ENCODE measurements at regions not wholly inside any gene's neighbourhood (a gene's known extent, or its start where the extent isn't known, plus 50 kb on each side); places are given as distances from the start of the nearest gene placed in this dataset.
"Not testable (repeated sequence)": the region's sequence is repeated elsewhere in the genome, so short reads cannot be mapped to it uniquely, and the experiment has no call there.

DNA sequence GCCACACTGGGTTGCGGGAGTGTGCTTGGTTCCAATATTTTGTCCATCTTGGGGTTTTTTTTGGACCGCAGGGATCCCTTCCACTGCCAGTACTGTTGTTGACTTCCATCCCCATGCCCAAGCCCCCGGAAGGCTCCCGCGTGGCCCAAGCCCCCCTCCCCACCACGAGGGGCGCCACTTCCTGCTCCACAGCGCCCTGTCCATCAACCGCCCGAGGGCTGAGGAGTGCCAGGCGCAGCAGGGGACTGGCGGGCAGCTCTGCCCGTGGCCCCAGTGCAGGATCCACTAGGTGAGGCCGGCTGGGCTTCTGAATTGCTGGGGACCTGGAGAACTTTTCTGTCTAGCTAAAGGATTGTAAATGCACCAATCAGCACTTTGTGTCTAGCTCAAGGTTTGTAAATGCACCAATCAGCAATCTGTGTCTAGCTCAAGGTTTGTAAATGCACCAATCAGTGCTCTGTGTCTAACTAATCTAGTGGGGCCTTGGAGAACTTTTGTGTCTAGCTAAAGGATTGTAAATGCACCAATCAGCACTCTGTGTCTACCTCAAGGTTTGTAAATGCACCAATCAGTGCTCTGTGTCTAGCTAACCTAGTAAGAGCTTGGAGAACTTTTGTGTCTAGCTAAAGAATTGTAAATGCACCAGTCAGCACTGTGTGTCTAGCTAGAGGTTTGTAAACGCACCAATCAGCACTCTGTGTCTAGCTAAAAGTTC is 281.3 kb upstream of the CHAC2 start:
- TF ChIP-seq, protein P1, sequence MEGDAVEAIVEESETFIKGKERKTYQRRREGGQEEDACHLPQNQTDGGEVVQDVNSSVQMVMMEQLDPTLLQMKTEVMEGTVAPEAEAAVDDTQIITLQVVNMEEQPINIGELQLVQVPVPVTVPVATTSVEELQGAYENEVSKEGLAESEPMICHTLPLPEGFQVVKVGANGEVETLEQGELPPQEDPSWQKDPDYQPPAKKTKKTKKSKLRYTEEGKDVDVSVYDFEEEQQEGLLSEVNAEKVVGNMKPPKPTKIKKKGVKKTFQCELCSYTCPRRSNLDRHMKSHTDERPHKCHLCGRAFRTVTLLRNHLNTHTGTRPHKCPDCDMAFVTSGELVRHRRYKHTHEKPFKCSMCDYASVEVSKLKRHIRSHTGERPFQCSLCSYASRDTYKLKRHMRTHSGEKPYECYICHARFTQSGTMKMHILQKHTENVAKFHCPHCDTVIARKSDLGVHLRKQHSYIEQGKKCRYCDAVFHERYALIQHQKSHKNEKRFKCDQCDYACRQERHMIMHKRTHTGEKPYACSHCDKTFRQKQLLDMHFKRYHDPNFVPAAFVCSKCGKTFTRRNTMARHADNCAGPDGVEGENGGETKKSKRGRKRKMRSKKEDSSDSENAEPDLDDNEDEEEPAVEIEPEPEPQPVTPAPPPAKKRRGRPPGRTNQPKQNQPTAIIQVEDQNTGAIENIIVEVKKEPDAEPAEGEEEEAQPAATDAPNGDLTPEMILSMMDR (IDR thresholded peaks at IDR 0.05; ENCODE audit: low read length): not testable (repeated sequence)
- not testable (repeated sequence) for TF ChIP-seq EZH2 (optimal IDR thresholded peaks at IDR 0.05; ENCODE audit: low read depth, low read length)
